Stimulated activated CD4-positive, alpha-beta T cell treated with anti-CD3 and anti-CD28 coated beads, Interleukin-15, amount 100 ng/mL, for 24 hours (primary cell): ENCODE measurements at regions not wholly inside any gene's neighbourhood (a gene's known extent, or its start where the extent isn't known, plus 50 kb on each side); places are given as distances from the start of the nearest gene placed in this dataset.
"Not testable (repeated sequence)": the region's sequence is repeated elsewhere in the genome, so short reads cannot be mapped to it uniquely, and the experiment has no call there.

Source experiments
- DNase-seq: peaks from one replicate; pipeline ENCODE4 v3.0.0-alpha.2; 2020

GRCh38 chr16:10317425-10318001 is 68.3 kb upstream of the ATF7IP2 start:
- no peak for DNase-seq

GRCh38 chr16:10318798-10319500 is 66.9 kb upstream of the ATF7IP2 start:
- DNase-seq: no peak

- peak; percentile 5 for DNase-seq
These were observed 64.2 kb upstream of the ATF7IP2 start for GRCh38 chr16:10321407-10322387.

GRCh38 chr16:10322723-10323527 is 62.9 kb upstream of the ATF7IP2 start:
- no peak for DNase-seq

GRCh38 chr16:10323528-10323869 is 62.4 kb upstream of the ATF7IP2 start:
- DNase-seq: no peak

- no peak for DNase-seq
These were observed 61.7 kb upstream of the ATF7IP2 start for GRCh38 chr16:10324210-10324609.

- no peak for DNase-seq
These were observed 59.9 kb upstream of the ATF7IP2 start for GRCh38 chr16:10325783-10326543.

- no peak for DNase-seq
These were observed 59.2 kb upstream of the ATF7IP2 start for GRCh38 chr16:10326647-10327046.

GRCh38 chr16:10328291-10328690 is 57.6 kb upstream of the ATF7IP2 start:
- not testable (repeated sequence) for DNase-seq

GRCh38 chr16:10332241-10332640 is 53.6 kb upstream of the ATF7IP2 start:
- no peak for DNase-seq

GRCh38 chr16:10332775-10333174 is 53.1 kb upstream of the ATF7IP2 start:
- DNase-seq: no peak

- DNase-seq: no peak
These were observed 52.4 kb upstream of the ATF7IP2 start for GRCh38 chr16:10333321-10334032.

- DNase-seq: no peak
These were observed 50.2 kb upstream of the ATF7IP2 start for GRCh38 chr16:10335681-10336080.
